Suppressor macrophage (primary cell): ENCODE measurements at regions not wholly inside any gene's neighbourhood (a gene's known extent, or its start where the extent isn't known, plus 50 kb on each side); places are given as distances from the start of the nearest gene placed in this dataset.
"Not testable (repeated sequence)": the region's sequence is repeated elsewhere in the genome, so short reads cannot be mapped to it uniquely, and the experiment has no call there.

Experiments used
- DNase-seq, 4 experiments: peaks; one replicate each; pipeline ENCODE4 v3.0.0-alpha.2; 2020 to 2022

GRCh38 chr15:92805080-92805690, 94.9 kb upstream of the CHD2 start:
- no peak for DNase-seq

GRCh38 chr15:92806171-92806570, 94.0 kb upstream of the CHD2 start:
- DNase-seq = not testable (repeated sequence)

GRCh38 chr15:92806763-92807162, 93.4 kb upstream of the CHD2 start:
- no peak for DNase-seq

- peak; percentile 62 to 76 (median 69) for DNase-seq
Measured at GRCh38 chr15:92807971-92808571, 92.1 kb upstream of the CHD2 start.

DNA sequence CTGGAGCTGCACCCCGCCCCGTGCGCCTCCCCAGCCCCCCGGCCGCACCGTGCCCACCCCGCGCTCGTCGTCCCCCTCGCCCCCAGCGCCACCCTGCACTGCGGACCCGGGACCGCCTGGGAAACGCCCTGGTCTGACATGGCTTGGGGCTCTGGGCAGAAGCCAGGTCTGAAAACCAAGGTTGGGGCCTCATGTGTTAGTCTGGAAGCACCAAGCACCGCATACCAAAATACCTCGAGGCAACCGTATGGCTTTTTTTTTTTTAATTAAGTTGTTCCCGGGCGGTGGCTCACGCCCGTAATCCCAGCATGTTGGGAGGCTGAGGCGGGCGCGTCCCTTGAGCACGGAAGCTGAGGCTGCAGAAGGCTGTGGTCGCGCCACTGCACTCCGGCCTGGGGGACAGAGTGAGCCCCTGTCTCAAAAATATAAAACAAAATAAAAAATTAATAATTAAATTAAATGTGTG, 91.5 kb upstream of the CHD2 start:
- peak in 2 of 4 experiments; percentile 48 to 63 for DNase-seq

DNA sequence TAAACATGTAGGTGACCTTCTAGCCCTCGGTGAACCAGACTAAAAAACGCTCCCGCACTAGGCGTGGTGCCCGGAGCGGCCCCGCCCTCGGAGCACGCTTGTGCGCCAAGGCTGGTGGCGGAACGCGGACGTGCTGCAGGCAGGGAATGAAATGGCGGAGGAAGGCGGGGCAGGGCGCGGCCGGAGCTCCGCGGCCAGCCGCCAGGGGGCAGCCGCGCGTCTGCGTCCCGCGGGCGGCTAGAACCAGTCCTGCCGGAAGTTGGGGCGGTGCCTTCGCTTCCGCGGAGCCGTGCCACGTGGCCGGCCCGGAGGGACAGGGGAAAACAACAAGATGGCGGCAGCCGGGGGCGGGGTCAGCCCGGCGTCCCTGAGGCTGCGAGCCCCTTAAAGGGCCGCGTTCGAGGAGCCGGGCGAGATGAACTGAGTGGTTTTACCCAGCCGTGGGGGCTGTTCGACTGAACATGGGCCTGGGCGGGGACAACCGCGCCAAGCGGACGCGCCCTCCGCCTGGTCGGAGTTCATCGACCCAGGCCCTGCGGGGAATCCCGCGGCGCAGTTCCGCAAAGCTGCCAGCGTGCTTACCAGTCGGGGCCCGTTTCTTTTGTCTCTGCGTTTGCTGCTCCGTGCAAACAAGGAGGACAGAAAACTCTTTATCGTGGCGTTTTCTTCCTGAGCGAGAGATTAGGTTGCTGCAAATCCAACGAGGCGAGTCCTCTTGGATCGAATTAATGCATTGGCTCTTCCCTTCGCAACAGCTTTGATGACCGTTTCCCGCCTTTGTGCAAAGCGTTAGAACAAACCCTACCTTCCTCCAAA, 90.9 kb upstream of the CHD2 start:
- peak; percentile 98 to 99 (median 99) for DNase-seq

DNA sequence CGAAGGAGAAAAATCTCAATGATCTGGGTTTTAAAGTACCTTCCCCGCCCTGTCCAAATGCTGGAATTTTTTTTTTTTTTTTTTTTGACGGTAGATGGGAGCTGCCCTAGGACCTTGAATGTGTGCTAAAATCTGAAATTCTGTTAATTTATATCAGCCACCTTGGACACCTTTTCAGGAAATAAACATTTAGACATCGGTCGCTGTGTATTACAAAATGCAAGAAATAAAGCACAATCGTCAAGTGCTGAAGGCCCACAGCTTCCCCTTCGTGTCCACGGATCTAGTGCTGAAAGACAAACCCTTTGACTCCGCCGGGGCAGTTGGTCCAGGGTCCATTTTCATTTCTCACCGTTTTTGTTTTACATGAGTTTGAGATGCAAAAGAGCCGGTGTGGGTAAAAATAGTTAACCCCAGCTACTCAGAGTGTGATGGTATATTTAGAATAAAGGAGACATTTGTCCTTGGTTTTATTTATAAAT, 90.2 kb upstream of the CHD2 start:
- DNase-seq = peak; percentile 63 to 83 (median 80)

DNA sequence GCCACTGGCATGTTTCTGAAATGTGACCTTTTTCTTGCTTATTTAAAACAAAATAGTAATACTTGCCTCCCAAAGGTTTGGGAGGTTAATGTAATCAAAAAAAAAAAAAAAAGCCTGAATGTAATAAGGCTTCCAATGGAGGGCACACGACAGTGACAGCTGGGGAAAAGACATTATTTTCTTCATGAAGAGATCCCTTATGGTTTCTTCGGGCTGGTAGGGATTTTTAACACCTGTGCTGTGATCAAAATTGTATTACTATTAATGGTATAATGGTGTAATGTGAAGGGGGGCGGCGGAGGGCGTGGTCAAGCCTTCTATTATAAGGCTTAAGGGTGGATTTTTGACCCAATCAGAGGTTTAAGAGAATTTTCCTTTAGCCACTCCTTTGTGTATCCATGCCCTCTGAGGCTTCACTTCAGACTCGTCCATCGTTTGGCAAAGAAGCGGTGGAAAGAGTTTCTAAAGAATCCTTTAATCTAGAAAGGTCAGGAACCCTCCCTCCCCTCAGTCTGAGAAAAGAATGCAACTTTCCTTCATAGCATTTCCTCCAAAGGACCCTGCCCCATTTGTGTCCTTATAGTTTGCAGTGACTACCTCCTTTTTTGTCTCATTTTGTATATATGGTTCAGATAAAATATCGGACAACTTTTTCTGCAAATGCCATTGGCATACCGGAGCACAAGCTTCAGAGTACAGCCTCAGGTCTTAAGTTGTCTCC, 89.5 kb upstream of the CHD2 start:
- DNase-seq = peak; percentile 49 to 79 (median 70)

DNA sequence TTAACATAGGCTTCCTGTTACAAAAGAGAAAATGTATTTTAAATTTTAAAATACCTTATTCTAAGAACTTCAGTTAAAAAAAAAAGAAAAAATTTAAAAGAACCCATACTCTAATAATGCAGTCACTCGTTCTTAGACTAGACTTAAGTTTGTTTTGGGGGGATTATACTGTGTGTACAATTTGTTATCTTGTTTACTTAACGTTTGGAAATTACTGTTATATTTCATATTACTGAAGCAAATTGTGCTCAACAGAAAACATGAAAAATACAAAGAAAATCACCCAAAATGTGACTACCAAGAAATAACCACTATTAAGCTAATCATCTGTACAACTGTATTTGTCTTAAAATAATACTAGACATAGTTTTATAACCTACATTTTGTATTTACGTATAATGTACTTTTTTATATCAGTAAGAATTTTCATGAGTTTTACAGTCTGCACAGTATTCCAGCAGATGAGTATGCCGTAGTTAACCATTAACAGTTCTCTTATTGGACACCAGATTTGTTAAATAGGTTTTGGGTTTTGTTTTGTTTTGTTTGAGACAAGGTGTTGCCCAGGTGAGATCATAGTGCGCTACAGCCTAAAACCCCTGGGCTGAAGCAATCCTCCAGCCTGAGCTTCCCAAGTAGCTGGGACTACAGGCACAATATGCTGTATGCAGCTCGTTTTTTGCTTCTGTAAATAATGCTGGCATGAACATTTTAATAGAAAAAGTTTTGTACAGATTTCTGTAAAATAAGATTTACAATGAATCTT, 88.8 kb upstream of the CHD2 start:
- no peak for DNase-seq

DNA sequence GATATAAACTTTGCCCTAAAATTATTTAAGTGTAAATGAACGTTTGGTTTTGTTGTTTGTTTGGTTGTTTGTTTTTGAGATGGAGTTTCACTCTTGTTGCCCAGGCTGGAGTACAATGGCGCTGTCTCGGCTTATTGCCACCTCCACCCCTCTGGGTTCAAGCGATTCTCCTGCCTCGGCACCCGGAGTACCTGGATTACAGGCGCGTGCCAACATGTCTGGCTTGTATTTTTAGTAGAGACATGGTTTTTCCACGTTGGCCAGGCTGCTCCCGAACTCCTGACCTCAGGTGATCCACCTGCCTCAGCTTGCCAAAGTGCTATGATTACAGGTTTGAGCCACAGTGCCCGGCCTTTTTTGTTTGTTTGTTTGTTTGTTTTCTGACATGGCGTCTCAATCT, 87.9 kb upstream of the CHD2 start:
- DNase-seq = no peak

DNA sequence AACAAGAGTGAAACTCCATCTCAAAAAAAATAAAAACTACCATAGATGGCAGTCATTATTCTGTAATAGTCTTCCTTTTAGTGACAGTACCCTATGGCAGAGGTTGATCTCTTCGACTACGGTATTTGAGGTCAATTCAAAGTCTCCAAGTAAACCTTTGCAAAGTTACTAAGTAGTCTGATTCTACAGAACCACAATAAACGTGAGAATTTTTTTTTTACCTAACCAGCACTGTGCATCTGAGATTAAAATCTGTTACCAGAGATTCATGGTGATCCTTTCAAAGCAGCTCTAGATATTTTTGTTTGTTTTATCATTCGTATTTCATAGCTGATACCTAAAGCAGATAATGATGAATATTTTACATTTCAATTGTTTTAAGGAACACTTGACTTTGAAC, 86.6 kb upstream of the CHD2 start:
- no peak for DNase-seq

GRCh38 chr15:92817339-92817886, 82.7 kb upstream of the CHD2 start:
- DNase-seq = peak; percentile 41 to 74 (median 60)

DNA sequence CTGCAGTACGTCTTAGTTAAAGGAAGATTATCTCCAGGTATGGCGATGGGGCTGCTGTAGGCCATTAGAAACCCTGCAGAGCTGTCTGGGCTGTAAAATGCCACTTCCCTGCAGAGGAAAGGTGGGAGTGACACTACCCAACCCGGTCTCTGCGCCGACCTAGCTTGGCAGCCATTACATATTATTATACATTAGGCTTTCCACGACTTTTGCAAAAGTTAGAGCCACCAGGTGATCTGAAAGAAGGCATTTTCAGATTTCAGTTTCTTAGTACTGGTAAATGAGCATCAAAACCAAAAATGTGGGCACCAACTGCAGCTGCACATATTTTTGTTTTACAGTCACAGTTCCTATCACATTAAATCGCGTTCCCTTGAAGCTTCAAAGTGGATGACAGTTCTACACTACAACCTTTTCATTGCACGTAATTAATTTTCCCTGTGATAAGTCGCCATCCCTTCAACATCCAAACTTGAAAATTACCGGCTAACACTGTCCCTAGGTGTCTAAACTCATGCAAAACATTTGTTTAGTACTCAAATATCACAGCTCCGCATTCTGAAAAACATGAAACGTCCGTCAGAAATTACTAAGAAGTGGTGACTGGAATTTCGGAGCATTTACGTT, 81.4 kb upstream of the CHD2 start:
- no peak for DNase-seq

DNA sequence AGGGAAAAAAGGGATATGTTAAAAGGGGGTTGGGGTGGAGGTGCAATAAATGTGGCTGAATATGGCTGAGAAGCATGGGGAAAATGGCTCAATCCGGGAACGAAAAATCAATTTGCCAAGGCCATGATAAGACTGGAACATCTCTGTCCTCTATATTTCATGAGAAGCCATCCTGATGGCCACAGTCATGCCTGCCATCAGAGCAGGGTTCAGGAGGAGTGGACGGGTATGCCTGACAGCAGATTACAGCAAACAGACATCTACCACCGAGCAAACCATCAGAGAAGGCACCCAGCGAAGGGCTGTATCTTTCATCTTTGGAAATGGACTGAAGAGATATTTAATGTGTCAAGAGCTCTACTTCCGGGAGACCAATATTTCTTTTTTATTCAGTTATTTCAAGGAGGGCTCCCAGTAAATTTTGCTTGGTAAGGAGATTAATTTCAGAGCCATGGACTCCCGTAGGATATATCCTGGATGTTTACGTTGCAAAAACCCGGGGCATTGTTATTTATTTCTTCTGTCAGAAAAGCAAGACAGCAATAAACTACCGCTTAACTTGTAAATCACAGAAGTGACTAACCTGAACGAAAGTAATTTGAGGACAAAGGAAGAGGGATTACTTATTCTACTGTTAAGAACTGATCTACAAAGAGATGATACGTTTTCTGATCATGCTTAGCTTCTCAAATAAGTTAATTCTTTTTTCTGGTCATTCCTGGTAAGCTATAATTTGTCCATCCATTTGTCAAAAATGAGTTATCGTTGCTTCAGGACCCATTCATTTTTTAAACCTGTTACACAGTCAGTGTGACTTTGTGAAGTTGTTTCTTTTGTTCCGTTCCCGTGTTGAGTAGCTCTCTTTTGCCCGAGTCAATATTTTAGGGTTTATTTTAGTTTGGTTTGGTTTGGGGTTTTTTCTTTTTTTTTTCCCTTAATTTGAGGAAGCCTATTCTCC, 80.6 kb upstream of the CHD2 start:
- DNase-seq = no peak

GRCh38 chr15:92820236-92821021, 79.7 kb upstream of the CHD2 start:
- peak; percentile 92 to 97 (median 94) for DNase-seq

- DNase-seq = peak in 2 of 4 experiments; percentile 40 to 45
Measured at GRCh38 chr15:92821491-92822116, 78.5 kb upstream of the CHD2 start.

GRCh38 chr15:92822216-92823144, 77.6 kb upstream of the CHD2 start:
- no peak for DNase-seq
